H9 (cell line): ENCODE measurements at regions not wholly inside any gene's neighbourhood (a gene's known extent, or its start where the extent isn't known, plus 50 kb on each side); places are given as distances from the start of the nearest gene placed in this dataset.

ENCODE experiments used
- DNase-seq: peaks from one replicate; pipeline ENCODE4 v3.0.0-alpha.2; 2017
- H2AFZ ChIP-seq: one replicate; pipeline ENCODE4 v1.6.1; 2013; ENCODE audit warnings: mild to moderate bottlenecking, low read length, control low read depth, moderate library complexity
- H2AK5ac ChIP-seq: 2 replicates; pipeline ENCODE4 v1.6.1; 2013; ENCODE audit warnings: low read length, control low read depth, mixed read lengths; ENCODE audit not compliant: insufficient read length
- H2BK120ac ChIP-seq: one replicate; pipeline ENCODE4 v1.6.1; 2013; ENCODE audit warnings: low read depth, mild to moderate bottlenecking, low read length, control low read depth, inconsistent platforms; ENCODE audit not compliant: poor library complexity, severe bottlenecking
- H2BK12ac ChIP-seq: 2 replicates; pipeline ENCODE4 v1.6.1; 2013; ENCODE audit warnings: low read length, control low read depth, mixed read lengths, low read depth; ENCODE audit not compliant: insufficient read length
- H2BK15ac ChIP-seq: 2 replicates; pipeline ENCODE4 v1.6.1; 2013; ENCODE audit warnings: low read depth, low read length, control low read depth
- H2BK20ac ChIP-seq: one replicate; pipeline ENCODE4 v1.6.1; 2013; ENCODE audit warnings: low read depth, mild to moderate bottlenecking, low read length, control low read depth, inconsistent platforms; ENCODE audit not compliant: poor library complexity, severe bottlenecking
- H2BK5ac ChIP-seq: 2 replicates; pipeline ENCODE4 v1.6.1; 2013; ENCODE audit warnings: low read length, control low read depth, mixed read lengths; ENCODE audit not compliant: insufficient read length
- H3K14ac ChIP-seq: 2 replicates; pipeline ENCODE4 v1.6.1; 2013; ENCODE audit warnings: low read length, control low read depth; ENCODE audit not compliant: insufficient read depth
- H3K18ac ChIP-seq: 2 replicates; pipeline ENCODE4 v1.6.1; 2013; ENCODE audit warnings: low read depth, mild to moderate bottlenecking, mixed read lengths, low read length, control low read depth; ENCODE audit not compliant: insufficient read length
- H3K23ac ChIP-seq: 2 replicates; pipeline ENCODE4 v1.6.1; 2013; ENCODE audit warnings: low read length, control low read depth, mixed read lengths, low read depth; ENCODE audit not compliant: insufficient read length
- H3K23me2 ChIP-seq: 2 replicates; pipeline ENCODE4 v1.6.1; 2013; ENCODE audit warnings: low read depth, mild to moderate bottlenecking, mixed read lengths, low read length, control low read depth; ENCODE audit not compliant: insufficient read length, poor library complexity, severe bottlenecking
- H3K27ac ChIP-seq: 2 replicates; pipeline ENCODE4 v1.5.1; 2013; ENCODE audit warnings: low read length, control low read depth, mixed read lengths, low read depth; ENCODE audit not compliant: insufficient read length
- H3K27me3 ChIP-seq: 2 replicates; pipeline ENCODE4 v1.6.1; 2013; ENCODE audit warnings: low read length, control low read depth, inconsistent platforms; ENCODE audit not compliant: insufficient read depth
- H3K4ac ChIP-seq: 2 replicates; pipeline ENCODE4 v1.6.1; 2013; ENCODE audit warnings: low read depth, mild to moderate bottlenecking, control low read depth, inconsistent platforms, low read length, moderate library complexity
- H3K4me1 ChIP-seq: 2 replicates; pipeline ENCODE4 v1.6.1; 2013; ENCODE audit warnings: low read length, control low read depth, inconsistent platforms; ENCODE audit not compliant: insufficient read depth
- H3K4me2 ChIP-seq: 2 replicates; pipeline ENCODE4 v1.6.1; 2013; ENCODE audit warnings: low read length, control low read depth, mixed read lengths; ENCODE audit not compliant: insufficient read length, insufficient read depth
- H3K56ac ChIP-seq: 2 replicates; pipeline ENCODE4 v1.6.1; 2013; ENCODE audit warnings: low read depth, mild to moderate bottlenecking, mixed read lengths, low read length, control low read depth; ENCODE audit not compliant: insufficient read length
- H3K79me1 ChIP-seq: 2 replicates; pipeline ENCODE4 v1.6.1; 2013; ENCODE audit warnings: low read depth, mild to moderate bottlenecking, moderate library complexity, low read length, control low read depth, inconsistent platforms; ENCODE audit not compliant: insufficient read depth, poor library complexity, severe bottlenecking
- H3K79me2 ChIP-seq: 2 replicates; pipeline ENCODE4 v1.6.1; 2013; ENCODE audit warnings: low read length, control low read depth, inconsistent platforms; ENCODE audit not compliant: insufficient read depth
- H3K9ac ChIP-seq: 2 replicates; pipeline ENCODE4 v1.6.1; 2013; ENCODE audit warnings: low read length, control low read depth, mixed read lengths; ENCODE audit not compliant: insufficient read length; ENCODE audit errors: extremely low read depth
- H3K9me3 ChIP-seq: one replicate; pipeline ENCODE4 v1.6.1; 2013; ENCODE audit warnings: low read depth, low read length, inconsistent platforms; ENCODE audit not compliant: control insufficient read depth
- H3T11ph ChIP-seq: one replicate; pipeline ENCODE4 v1.6.1; 2013; ENCODE audit warnings: mild to moderate bottlenecking, low read length, control low read depth, inconsistent platforms
- H4K20me1 ChIP-seq: one replicate; pipeline ENCODE4 v1.6.1; 2013; ENCODE audit not compliant: control insufficient read depth, insufficient read length, insufficient read depth
- H4K5ac ChIP-seq: 2 replicates; pipeline ENCODE4 v1.6.1; 2013; ENCODE audit warnings: low read depth, mild to moderate bottlenecking, mixed read lengths, low read length, control low read depth; ENCODE audit not compliant: insufficient read length
- H4K8ac ChIP-seq: replicated peaks from 2 replicates; pipeline ENCODE4 v1.6.1; 2013; ENCODE audit warnings: low read length, control low read depth, mixed read lengths, low read depth; ENCODE audit not compliant: insufficient read length
- H4K91ac ChIP-seq: 2 replicates; pipeline ENCODE4 v1.6.1; 2013; ENCODE audit warnings: low read depth, mild to moderate bottlenecking, moderate library complexity, mixed read lengths, low read length, control low read depth; ENCODE audit not compliant: insufficient read length
- H3K27ac Mint-ChIP-seq, 3 experiments: 2 replicates in 2 of 3; 3 replicates in 1 of 3; pipeline ENCODE4 v1.8.0; 2020 to 2021; ENCODE audit warnings: mixed read lengths in 3 of 3, mild to moderate bottlenecking in 1 of 3, moderate library complexity in 1 of 3
- H3K27me3 Mint-ChIP-seq: 2 replicates; pipeline ENCODE4 v1.8.0; 2021; ENCODE audit warnings: low read depth, mild to moderate bottlenecking, moderate library complexity, mixed read lengths
- H3K36me3 Mint-ChIP-seq, 3 experiments: 2 replicates in 2 of 3; 3 replicates in 1 of 3; pipeline ENCODE4 v1.8.0; 2020 to 2021; ENCODE audit warnings: low read depth in 3 of 3, mixed read lengths in 3 of 3; ENCODE audit not compliant: insufficient read depth in 1 of 3
- H3K4me1 Mint-ChIP-seq, 2 experiments: 2 replicates each; pipeline ENCODE4 v1.8.0; 2020; ENCODE audit warnings: mixed read lengths in 2 of 2
- H3K4me3 Mint-ChIP-seq, 2 experiments: 2 replicates in 1 of 2; 3 replicates in 1 of 2; pipeline ENCODE4 v1.8.0; 2020 to 2021; ENCODE audit warnings: mild to moderate bottlenecking in 2 of 2, mixed read lengths in 2 of 2, moderate library complexity in 1 of 2
- H3K9me3 Mint-ChIP-seq, 2 experiments: 2 replicates in 1 of 2; 3 replicates in 1 of 2; pipeline ENCODE4 v1.8.0; 2020; ENCODE audit warnings: mild to moderate bottlenecking in 2 of 2, mixed read lengths in 2 of 2, moderate library complexity in 1 of 2
- CTCF ChIP-seq: fragments of 200-600 bp; sonication (generic); conservative IDR thresholded peaks from 3 replicates; pipeline ENCODE4 v1.8.0; 2021; ENCODE audit warnings: antibody characterized with exemption, mild to moderate bottlenecking
- WGBS: extraction: QIAGEN DNeasy Blood & Tissue Kit; methylation state at CpG from one replicate; pipeline ENCODE4 v1.1.7; 2013; ENCODE audit warnings: missing lambda C conversion rate, low lambda C conversion rate, mixed read lengths; ENCODE audit not compliant: insufficient read length; ENCODE audit errors: extremely low coverage; 5-methylcytosine and 5-hydroxymethylcytosine counted together

- no peaks in the 10 kb centered on the region for H3K23me2 ChIP-seq
- no peak overlapping the region for H3K56ac ChIP-seq
- Mint-ChIP-seq H3K4me1 (peaks cover 23 to 45% of the 10 kb centered on the region in 2 experiments), H3K36me3 (peaks cover 3 to 23% (median 9%) of the 10 kb centered on the region in 3 experiments), H3K9me3 (peaks cover 23 to 30% of the 10 kb centered on the region in 2 experiments), H3K4me3 (no peak overlapping the region), H3K27me3 (peaks cover 3% of the 10 kb centered on the region; the same call in 1 of the 2 replicates), H3K27ac (no peak overlapping the region)
- no peak overlapping the region for H2BK5ac ChIP-seq
- no peak overlapping the region for H3K18ac ChIP-seq
- H3K9ac ChIP-seq = no peak overlapping the region
- TF ChIP-seq CTCF = no peak
- no peaks in the 10 kb centered on the region for H3K9me3 ChIP-seq
- no peak overlapping the region for H3T11ph ChIP-seq
- H3K4me2 ChIP-seq = no peak overlapping the region
- H3K23ac ChIP-seq = no peak overlapping the region
- no peak overlapping the region for H4K8ac ChIP-seq
- H4K91ac ChIP-seq = no peak overlapping the region
- no peak overlapping the region for H3K27ac ChIP-seq
- WGBS = no CpG with 5 or more reads among the region's 6 CpGs
- no peak overlapping the region for H2BK120ac ChIP-seq
- H3K4me1 ChIP-seq = peaks cover 2% of the 10 kb centered on the region; the same call in 1 of the 2 replicates
- no peak overlapping the region for H4K5ac ChIP-seq
- no peak for DNase-seq
- H3K79me2 ChIP-seq = no peaks in the 10 kb centered on the region
- H3K14ac ChIP-seq = no peak overlapping the region
- no peak overlapping the region for H3K4ac ChIP-seq
- no peak overlapping the region for H2BK15ac ChIP-seq
- H4K20me1 ChIP-seq = no peaks in the 10 kb centered on the region
- H3K27me3 ChIP-seq = no peaks in the 10 kb centered on the region
- no peaks in the 10 kb centered on the region for H3K79me1 ChIP-seq
- H2AK5ac ChIP-seq = no peak overlapping the region
- no peak overlapping the region for H2BK20ac ChIP-seq
- no peak overlapping the region for H2AFZ ChIP-seq
- no peak overlapping the region for H2BK12ac ChIP-seq
Measured at GRCh38 chr6:3920321-3920720, 71.1 kb downstream of the FAM50B start.
